ENCODE measurements at regions not wholly inside any gene's neighbourhood (a gene's known extent, or its start where the extent isn't known, plus 50 kb on each side); places are given as distances from the start of the nearest gene placed in this dataset.

DNA sequence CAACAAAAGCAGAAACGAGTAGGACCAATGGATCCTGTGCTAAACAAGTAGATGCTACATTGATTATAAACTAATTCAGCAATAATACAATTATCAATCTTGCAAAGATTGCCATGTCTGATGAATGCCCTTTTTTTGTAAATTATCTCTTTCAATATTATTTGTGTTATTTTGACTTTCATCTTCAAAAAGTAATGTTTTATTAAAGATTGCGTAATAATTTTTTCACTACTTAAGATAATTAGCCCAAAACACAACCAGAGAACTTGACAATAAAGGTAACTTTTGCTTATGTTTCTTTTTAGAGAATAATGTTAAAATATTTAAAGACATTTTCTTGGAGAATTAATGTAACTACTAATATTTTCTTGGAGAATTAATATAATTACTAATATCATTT, 553.8 kb upstream of the VSTM2A start:
- no peak for DNase-seq

DNA sequence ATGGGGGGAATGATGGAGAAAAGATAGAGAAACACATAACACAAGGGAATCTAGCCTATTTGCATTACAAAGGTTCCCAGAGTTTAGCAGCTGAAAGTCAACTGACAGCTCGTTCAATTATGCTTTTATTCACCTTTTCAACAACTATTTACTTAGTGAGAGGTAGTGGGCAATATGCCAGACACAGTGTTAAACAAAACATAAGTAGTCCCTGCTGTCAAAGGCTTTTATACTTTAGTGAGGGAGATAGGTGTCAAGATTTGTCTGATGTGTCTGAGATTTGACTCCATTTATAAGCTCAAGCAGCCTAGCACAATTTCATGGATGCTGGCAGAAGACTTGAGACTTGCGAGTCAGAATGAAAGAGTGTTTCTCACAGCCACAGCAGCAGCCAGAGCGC, 549.0 kb upstream of the VSTM2A start:
- DNase-seq = no peak

DNA sequence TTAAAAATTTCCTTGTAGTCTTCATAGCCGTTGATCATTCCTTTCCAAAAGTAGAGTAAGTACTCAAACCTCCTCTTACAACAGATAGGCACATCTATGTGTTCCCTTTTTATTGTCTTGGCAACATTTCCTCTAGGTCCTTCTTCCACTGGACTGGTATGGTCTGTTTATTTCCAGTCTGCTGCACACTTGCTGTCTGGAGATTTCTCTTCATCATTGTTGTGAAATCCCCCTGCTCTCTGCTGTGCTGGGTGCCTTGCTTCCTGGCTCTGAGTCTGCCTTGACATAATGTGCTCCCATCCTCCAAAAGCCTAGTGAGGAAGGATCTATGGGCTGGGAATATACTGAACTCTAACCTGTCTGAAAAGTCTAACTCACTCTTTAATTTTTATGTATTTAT, 545.3 kb upstream of the VSTM2A start:
- no peak for DNase-seq

DNA sequence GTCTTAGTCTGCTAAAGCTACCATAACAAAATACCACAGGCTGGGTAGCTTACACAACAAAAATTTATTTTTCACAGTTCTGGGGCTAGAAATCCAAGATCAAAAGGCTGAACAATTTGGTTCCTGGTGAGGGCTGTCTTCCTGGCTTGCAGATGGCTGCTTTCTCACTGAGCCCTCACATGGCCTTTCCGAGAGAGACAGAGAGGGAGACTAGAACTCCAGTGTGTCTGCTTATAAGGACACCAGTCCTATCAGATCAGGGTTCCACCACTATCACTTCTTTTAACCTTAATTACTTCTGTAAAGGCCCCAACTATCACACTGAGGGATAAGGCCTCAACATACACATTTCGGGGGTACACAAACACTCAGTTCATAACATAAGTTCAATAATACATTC, 527.4 kb upstream of the VSTM2A start:
- DNase-seq = no peak

DNA sequence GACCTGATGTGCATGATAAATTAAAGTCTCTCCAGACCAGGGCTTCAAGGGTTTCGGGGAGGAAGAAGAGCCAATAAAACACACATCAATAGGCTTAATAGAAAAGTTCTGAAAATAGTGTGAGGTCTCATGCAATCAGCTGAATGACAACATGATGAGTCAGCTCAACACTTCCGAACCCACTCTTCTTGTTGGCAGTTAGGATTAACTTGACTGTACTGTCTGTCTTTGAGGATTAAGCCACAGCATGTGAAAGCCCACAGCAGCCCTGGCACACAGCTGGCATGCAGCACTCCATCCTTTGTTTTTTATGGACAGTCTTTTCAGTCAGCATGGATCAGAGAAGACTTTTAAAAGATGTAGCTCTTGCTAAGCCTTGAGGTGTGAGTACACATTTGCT, 526.9 kb upstream of the VSTM2A start:
- DNase-seq = no peak

DNA sequence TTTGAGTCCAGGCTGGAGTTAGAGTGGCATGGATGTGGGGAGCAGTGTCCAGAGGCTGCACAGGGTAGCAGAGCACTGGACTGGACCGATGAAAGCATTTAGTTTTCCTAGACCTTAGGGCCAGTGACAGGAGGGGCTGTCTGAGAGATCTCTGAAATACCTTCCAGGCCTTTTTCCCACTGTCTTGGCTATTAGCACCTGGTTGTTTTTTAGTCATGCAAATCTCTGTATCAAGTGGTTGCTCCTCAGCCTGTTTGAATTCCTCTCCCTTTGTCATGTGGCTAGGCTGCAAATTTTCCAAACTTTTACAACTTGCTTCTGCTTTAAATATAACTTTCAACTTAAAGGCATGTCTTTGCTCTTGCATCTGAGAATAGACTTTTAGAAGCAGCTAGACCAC, 504.3 kb upstream of the VSTM2A start:
- no peak for DNase-seq

DNA sequence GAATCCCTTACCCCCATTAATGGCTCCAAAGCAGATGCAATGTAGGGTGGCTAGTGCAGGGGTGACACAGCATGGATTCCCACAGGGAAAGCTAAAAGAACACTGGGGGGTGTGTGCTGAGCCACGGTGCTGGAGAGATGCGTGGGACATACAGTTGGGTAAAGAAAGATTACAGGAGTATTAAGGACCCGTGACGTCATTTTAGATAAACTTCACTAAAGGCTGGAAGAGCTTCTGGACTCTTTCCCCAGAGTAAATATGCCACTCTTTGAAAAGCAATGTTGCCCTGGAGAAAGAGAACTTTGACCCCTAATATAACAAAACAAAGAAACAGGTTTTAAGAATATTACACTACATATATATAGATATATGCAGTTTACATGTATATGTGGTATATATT, 481.5 kb upstream of the VSTM2A start:
- DNase-seq = no peak

DNA sequence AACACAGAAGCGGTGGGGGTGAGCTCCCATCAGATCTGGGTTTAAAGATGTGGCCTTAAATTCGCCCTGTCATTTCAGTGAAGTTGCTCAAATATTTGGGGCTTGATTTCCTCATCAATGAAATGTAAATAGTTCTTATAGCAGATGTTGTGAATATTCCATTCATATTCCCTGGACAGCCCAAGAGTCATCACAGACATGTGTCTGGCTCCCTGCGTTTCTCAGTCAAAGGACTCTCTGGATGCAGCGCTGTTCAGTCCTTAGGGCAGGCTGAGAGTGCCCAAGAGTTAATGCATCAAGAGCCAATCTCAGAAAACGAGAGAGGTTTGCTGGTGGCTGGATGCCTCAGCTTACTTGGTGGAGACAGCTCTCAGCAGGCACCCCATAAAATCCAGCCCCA, 475.5 kb upstream of the VSTM2A start:
- no peak for DNase-seq

DNA sequence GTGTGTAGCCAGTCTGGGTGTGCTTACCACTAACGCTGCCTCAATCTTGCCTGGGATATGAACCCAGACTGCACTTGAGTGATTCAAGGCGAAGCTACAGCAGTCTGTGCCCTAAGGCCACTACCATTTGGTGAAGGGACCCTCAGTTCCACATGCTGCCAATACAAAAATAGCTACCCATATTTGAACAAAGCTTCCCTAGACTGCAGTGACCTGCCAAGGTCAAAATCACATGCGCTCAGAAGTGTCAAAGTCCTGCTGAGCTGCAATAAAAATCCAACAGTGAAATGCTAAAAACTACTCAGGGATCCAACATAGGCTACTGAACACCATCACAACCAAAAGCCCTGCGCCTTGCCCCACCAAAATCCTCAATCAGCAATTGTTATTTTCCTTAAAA, 472.3 kb upstream of the VSTM2A start:
- DNase-seq = no peak

DNA sequence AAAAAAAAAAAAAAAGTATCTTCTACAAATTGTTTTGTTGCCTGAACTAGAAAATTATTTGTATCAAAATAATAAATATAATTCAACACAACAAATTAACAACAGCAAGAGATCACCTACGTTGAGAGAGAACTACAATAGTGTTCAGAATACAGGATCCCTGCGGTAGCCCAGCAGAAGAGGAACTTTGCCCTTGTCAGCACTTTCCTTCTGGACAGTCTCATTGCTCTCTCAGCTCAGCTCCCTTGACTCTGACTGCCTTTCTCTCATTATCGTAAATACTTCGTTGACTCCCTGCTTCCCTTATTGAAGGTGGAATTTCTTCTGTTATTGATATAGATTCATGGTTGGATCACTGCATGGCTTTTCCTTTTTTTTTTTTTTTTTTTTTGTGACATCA, 469.5 kb upstream of the VSTM2A start:
- no peak for DNase-seq

DNA sequence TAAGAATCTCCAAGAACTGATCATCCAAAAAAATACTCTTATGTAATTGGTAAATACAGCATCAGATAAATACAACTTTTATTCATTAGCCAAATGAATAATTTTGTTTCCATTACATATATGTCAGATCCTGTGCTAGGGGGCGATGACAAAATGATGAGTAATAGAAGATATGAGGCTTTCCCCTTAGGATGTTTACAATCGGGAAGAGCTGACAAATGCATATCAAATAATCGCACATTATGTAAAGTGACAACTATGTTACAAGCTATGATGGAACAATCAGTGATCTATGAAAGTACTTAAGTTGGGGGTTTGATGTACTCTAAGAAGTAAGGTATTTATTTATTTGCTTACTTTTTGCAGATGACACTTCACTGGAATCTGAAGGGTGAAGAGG, 465.6 kb upstream of the VSTM2A start:
- DNase-seq = no peak

DNA sequence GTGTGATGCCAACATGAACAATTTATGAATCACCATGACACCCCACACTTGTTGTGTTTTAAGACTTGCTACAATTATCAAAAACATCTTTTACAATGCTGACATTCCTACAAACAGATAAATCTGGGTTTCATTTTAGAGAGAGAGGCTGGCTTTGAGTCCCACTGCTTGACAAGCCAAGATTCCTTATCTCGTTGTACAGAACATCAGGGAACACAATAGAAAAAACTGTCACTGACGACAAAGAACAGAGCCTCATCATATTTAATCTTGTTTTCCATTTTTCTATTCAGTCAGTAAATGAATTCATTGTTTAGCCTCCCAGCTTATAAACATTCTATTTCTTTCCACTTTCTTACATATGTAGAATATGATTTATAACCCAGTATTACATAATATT, 461.6 kb upstream of the VSTM2A start:
- no peak for DNase-seq

DNA sequence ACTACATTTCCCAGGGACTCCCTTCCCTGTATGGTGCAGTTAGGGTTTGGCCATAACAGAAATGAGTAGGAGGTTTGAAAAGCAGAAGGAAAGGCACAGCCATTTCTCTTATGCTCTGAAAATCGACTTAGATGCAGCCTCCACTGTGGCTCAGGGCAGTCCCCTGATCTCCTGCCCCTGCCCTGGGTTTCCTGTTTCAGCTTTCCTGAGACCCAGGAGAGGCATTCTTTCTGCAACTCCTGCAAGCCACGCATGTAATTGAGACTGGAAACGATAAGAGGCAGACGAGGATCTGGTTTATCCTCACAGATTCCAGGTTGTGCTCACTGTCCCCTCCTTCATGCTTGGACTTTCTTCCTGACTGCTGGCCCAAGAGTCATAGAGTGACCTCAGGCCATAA, 461.2 kb upstream of the VSTM2A start:
- DNase-seq = no peak

DNA sequence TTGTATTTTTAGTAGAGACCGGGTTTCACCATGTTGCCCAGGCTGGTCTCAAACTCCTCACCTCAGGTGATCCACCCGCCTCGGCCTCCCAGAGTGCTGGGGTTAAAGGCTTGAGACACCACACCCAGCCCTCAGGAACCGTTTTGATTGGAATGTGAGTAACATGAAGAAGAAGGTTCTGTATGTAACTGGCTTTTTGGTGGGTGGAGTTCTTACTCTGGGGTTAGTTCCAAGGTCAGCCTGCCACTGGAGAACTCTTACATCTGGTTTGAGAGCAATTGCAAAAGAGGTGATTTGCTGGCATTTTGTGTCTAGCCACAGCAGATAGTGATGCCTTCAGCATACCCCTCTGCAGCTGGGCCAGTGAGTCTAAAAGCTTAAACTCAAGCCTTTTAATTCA, 457.8 kb upstream of the VSTM2A start:
- DNase-seq = no peak

DNA sequence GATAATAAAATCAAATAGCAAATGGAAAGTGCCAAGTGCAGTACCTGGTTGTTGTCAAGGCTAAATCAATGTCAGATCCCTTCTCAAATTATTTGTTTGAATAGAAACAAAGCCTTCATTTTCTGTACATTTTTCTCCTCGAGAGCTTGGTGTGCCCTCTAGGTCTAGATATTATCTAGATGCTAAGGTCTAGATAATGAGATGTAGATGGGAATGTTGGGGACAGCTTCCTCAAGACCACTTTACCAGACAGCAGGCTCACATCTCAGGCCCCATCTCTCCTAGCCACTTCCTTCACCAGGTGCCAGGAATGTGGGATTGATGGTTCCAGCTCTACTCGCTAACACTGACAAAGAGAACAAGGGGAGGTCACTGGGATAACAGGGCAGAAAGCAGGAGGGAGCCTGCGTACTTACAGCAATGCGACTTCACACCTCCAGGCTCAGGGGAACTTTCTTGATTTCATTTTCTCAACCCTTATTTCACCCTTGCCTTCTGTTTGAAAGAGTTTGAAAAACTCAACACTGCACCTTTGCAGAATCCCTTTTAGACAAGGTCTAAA, 451.4 kb upstream of the VSTM2A start:
- no peak for DNase-seq

DNA sequence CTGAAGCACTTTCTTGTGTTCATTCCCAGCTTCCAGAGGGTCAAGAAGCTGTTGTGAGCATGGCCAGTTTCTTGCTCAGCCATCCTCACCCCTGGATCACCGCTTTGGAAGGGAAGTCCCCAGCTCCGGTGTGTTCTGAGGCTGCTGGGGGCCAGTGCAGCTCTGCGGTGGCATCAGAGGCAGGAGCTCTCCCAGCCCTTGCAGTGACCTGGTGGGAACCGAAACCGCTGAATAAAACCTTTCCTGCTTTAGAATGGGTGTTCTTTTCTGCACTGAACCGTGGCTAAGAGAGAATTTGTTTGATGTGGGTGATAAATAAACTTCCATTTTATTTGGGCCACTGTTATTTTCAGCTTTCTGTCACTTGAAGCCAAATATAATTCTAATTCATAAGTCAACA, 450.9 kb upstream of the VSTM2A start:
- no peak for DNase-seq

DNA sequence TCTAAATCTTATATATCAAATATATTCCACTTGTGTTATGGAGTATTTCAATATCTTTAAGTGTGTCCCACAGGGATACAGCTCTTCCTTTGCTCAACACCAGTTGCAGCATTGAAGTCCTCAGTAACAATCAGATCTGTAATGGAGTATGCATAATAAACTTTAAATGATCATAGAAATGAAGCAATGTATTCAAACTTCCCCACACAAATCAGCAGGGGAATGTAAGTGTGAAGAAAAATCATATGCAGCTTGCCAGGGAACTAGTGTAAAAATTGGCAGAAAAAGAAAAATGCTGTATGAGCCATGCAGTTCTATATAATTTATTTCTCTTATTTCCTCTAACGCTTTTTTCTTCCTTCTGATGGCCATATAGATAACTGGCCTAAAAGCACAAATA, 444.3 kb upstream of the VSTM2A start:
- no peak for DNase-seq

DNA sequence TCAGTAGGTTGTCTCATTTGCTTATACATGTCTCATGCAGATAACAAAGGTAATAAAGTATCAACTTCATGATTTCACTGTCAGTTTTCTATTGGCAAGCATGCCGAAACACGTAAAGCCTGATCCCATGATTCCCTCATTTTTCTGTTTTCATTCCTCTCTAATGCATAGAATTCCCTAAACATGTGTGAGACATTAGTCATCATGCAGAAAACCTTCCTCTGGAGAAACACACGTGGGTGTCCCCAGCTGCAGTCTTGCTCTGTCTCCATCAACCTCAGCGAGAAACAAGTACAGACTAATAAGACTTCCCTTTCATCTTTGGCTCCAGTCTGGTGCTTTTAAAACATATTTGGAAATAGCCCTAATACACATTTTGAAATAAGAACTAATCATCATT, 432.7 kb upstream of the VSTM2A start:
- DNase-seq = no peak

DNA sequence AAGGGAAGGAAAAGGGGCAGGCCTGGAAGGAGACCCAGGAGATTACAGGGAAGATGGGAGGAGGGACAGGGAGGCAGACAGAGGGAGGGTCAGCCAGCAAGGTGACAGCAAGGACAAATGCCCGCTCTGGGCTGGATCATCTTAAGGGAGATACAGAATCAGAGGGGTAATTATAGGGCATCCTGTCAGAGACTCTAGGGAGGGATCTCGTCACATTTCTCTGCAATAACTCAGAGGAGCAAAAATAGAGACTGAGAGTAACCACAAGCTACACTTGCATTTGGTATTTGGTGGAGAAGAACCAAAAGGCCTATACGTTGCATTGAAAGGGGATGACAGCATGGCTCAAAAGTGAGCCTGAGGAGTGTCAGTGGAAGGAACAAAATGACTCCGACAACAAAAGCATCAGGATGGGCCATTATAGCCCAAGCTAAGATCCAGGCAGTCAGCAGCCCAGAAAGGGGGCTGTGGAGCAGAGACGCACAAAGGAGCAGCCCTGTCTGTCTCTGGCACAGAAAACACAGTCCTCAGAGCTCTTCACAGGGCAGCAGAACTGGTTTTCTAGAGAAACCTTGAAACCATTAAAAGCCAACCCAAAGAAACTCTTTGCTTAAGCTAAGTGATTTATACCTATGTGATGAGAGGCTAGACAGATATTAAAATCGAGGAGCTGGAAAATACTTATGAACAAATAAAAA, 430.2 kb upstream of the VSTM2A start:
- no peak for DNase-seq

DNA sequence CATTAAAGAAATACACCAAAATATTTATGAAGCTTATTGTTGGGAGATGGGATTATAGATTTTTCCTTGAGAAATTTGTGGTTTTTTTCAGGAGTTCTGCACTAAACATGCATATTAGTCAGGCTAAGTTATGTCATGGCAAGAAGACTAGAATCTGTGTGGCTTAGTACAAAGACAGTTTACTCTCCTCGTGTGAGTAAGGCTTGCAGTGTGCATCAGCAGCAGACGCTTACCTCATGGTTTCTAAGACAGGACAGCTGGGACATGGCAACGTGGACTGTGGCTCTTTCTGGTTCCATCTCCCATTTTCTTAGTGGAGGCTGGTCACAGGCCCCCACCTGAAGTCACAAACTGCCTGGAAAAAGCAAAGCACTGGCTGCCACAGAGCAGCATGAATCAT, 429.6 kb upstream of the VSTM2A start:
- no peak for DNase-seq

DNA sequence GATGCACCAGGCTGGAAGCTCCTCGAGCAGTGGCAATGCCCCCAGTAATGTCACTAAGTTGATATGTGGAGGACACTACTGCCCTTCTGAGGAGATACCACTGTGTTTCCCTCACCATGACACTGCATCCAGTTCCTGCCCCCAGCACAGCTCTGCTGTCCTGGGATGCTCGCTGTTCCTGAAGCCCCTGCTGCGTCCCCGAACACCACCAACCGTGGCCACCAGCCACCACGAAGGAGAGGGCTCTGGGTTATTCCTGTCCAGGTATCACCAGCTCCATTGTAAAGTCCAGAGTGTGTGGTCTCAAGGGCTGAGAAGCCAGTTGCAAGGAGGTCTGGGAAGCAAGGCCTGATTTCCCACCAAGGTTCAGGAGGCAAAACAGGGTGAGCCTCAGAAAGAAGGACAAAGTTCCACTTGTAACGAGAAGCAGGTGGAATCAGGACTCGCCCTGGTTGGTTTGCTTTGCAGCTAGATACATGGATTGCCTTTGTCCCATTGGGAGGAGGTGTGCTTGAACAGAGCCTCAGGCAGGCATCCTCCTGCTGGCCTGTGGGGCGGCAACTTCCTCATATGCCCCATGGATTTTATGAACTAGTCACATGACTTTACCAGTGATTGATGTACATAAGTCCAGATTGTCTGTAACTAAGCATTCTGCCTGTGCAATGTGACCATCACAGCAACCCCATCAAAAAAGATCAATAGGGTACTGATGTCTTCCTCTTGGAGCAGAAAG, 427.0 kb upstream of the VSTM2A start:
- no peak for DNase-seq

DNA sequence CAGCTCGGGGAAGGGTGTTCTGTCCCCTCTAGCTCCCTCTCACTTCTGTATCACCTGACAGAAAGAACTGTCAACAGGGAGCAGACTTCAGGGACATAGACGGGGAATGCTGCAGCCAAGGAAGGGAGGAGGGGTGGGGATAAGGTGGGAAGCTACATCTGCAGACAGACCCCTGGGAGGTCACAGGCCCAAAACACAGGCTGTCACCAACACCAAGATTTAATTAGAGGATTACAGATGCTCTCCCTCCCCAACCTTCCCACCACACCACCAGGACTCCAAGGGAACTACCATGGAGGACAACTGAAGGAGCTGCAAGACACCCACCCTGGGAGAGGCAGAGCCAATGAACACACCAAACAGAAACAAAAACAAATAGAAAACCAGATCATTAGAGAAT, 425.2 kb upstream of the VSTM2A start:
- DNase-seq = no peak

DNA sequence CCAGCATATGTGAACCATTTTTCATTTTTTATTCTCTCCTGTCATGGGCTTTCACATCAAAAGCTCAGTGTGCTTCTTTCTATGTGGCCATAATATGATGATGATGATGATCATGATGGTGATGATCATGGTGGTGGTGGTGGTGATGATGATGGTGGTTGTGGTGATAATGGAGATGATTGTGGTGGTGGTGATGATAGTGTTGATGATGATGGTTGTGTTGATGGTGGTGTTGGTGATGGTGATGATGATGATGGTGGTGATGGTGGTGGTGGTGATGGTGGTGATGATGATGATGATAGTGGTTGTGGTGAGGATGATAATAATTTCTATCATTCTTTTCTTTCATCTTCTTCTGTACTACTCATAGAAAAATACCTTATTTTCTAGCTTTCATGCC, 413.1 kb upstream of the VSTM2A start:
- no peak for DNase-seq

DNA sequence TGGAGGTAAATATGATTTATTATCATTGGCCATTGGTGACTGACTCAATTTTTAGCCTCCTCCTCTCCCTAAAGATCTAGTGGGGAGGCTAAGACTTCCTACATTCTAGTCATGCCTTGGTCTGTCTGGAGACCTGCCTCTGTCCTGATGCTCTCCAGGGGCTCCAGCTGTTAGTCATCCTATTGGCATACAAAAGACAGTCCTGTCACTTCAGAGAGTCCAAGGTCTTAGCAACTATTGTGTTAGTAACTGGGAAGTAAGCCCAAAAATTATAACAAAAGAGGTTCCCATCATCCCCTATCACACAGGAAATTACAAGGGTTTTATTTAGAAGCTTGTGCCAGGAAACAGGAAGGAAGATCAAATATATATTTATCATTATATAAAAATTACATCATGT, 400.6 kb upstream of the VSTM2A start:
- no peak for DNase-seq

DNA sequence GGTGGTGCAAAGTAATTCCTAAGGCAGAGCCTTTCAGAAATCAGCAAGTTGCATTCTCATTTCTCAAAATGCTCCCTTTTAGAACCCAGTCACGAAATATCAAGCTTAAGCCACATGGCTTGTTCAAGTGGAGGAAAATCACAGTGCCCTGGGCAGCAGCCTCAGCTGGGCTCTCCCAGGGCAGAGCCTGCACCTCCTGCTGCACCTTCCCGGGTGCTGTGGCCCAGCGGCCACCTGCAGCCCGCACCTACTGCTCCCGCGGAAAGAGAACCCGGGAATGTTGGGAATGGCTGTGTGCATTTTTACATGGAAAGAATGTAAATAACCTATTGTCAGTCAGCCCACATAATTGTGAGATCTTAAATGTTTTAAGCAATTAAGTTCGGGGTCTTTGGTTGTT, 396.5 kb upstream of the VSTM2A start:
- no peak for DNase-seq
